Loucy (cell line): ENCODE measurements at regions not wholly inside any gene's neighbourhood (a gene's known extent, or its start where the extent isn't known, plus 50 kb on each side); places are given as distances from the start of the nearest gene placed in this dataset.

Experiments used
- H2AFZ ChIP-seq: fragments of 200-600 bp; sonication (generic); 2 replicates; pipeline ENCODE4 v1.6.0; 2016; ENCODE audit warnings: antibody characterized with exemption, mild to moderate bottlenecking, low read length, moderate library complexity
- H3F3A ChIP-seq: fragments of 200-600 bp; 2 replicates; pipeline ENCODE4 v1.6.0; 2016; ENCODE audit warnings: antibody characterized with exemption, low read depth, mild to moderate bottlenecking
- H3K27me3 ChIP-seq: fragments of 200-600 bp; sonication (generic); 2 replicates; pipeline ENCODE4 v1.6.1; 2014; ENCODE audit warnings: low read length, mild to moderate bottlenecking; ENCODE audit not compliant: insufficient read depth, poor library complexity, severe bottlenecking
- H3K36me3 ChIP-seq: fragments of 200-600 bp; sonication (generic); 2 replicates; pipeline ENCODE4 v1.6.1; 2016; ENCODE audit warnings: low read length; ENCODE audit not compliant: insufficient read depth
- H3K4me1 ChIP-seq: fragments of 200-600 bp; sonication (generic); 2 replicates; pipeline ENCODE4 v1.5.1; 2014; ENCODE audit warnings: low read length, mild to moderate bottlenecking; ENCODE audit not compliant: insufficient read depth, poor library complexity, severe bottlenecking
- H3K4me2 ChIP-seq: fragments of 200-600 bp; sonication (generic); 2 replicates; pipeline ENCODE4 v1.6.0; 2014; ENCODE audit warnings: antibody characterized with exemption, low read length, low read depth, mild to moderate bottlenecking; ENCODE audit not compliant: poor library complexity, severe bottlenecking
- H3K4me3 ChIP-seq: fragments of 200-600 bp; sonication (generic); 2 replicates; pipeline ENCODE4 v1.5.1; 2014; ENCODE audit warnings: low read length, mild to moderate bottlenecking, mixed read lengths; ENCODE audit not compliant: poor library complexity, severe bottlenecking
- H3K79me2 ChIP-seq: fragments of 200-600 bp; sonication (generic); 2 replicates; pipeline ENCODE4 v1.6.1; 2014; ENCODE audit warnings: low read length; ENCODE audit not compliant: insufficient read depth
- H3K9ac ChIP-seq: fragments of 200-600 bp; sonication (generic); 2 replicates; pipeline ENCODE4 v1.6.0; 2014; ENCODE audit warnings: mild to moderate bottlenecking, low read depth, low read length, moderate library complexity; ENCODE audit not compliant: poor library complexity, severe bottlenecking
- H3K9me2 ChIP-seq: fragments of 200-600 bp; sonication (generic); replicated peaks from 2 replicates; pipeline ENCODE4 v1.6.1; 2016; ENCODE audit warnings: low read depth, low read length, mixed read lengths
- H3K9me3 ChIP-seq: fragments of 200-600 bp; sonication (generic); 2 replicates; pipeline ENCODE4 v1.6.1; 2014; ENCODE audit warnings: mild to moderate bottlenecking, antibody characterized with exemption, low read length, low read depth; ENCODE audit not compliant: insufficient read depth
- H4K20me1 ChIP-seq: fragments of 200-600 bp; sonication (generic); 2 replicates; pipeline ENCODE4 v1.6.0; 2014; ENCODE audit warnings: antibody characterized with exemption, low read length, mild to moderate bottlenecking; ENCODE audit not compliant: insufficient read depth, poor library complexity, severe bottlenecking
- EZH2phosphoT487 ChIP-seq: fragments of 200-600 bp; IDR thresholded peaks from 2 replicates; pipeline ENCODE4 v1.6.1; 2018; ENCODE audit warnings: antibody characterized with exemption, mild to moderate bottlenecking, moderate library complexity, borderline replicate concordance
- TF ChIP-seq, protein P1 (sequence below): fragments of 200-600 bp; sonication (generic); conservative IDR thresholded peaks from 2 replicates; pipeline ENCODE4 v1.5.1; 2014; ENCODE audit warnings: mild to moderate bottlenecking, antibody characterized with exemption, low read length

DNA sequence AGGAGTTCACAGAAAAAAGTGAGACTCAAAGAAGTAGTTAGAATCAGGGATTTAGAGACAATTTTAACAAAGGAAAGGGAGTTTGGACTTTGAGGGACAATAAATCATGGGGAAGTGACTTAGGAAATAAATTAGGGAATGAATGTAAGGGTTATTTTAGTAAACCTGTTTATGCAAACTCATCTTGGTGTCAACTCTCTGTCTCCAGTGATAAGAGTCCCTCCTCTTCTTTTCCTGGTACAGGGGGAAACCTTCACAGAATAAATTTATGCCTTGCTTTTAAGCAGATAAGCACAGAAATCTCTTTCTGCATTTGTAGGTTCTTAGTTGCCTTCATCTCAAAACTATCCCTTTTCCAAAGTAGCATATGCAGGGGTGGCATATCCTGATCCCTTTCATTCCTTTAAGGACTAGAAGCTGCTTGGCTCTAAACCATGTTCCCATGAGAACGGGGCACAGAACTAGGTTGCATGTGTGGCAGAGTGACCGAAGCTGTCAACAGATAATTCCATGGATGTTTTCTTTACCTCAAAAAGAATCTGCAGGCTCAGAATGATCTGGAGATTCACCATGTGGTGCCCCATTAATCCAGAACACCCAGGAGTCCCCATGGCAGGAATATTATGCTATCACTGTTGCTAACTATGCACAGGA is 155.4 kb downstream of the ZNF648 start:
- Histone ChIP-seq H3K4me2 (no peak overlapping the region), H3F3A (no peaks in the 10 kb centered on the region), H3K9me3 (no peaks in the 10 kb centered on the region), H3K79me2 (no peaks in the 10 kb centered on the region), H2AFZ (no peak overlapping the region), H3K9me2 (no peaks in the 10 kb centered on the region), H3K4me3 (no peak overlapping the region), H3K36me3 (no peaks in the 10 kb centered on the region), H3K27me3 (no peaks in the 10 kb centered on the region), H3K4me1 (no peaks in the 10 kb centered on the region), H3K9ac (no peak overlapping the region), H4K20me1 (no peaks in the 10 kb centered on the region)
- TF ChIP-seq EZH2phosphoT487 = no peak
- TF ChIP-seq, protein P1, sequence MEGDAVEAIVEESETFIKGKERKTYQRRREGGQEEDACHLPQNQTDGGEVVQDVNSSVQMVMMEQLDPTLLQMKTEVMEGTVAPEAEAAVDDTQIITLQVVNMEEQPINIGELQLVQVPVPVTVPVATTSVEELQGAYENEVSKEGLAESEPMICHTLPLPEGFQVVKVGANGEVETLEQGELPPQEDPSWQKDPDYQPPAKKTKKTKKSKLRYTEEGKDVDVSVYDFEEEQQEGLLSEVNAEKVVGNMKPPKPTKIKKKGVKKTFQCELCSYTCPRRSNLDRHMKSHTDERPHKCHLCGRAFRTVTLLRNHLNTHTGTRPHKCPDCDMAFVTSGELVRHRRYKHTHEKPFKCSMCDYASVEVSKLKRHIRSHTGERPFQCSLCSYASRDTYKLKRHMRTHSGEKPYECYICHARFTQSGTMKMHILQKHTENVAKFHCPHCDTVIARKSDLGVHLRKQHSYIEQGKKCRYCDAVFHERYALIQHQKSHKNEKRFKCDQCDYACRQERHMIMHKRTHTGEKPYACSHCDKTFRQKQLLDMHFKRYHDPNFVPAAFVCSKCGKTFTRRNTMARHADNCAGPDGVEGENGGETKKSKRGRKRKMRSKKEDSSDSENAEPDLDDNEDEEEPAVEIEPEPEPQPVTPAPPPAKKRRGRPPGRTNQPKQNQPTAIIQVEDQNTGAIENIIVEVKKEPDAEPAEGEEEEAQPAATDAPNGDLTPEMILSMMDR = no peak

DNA sequence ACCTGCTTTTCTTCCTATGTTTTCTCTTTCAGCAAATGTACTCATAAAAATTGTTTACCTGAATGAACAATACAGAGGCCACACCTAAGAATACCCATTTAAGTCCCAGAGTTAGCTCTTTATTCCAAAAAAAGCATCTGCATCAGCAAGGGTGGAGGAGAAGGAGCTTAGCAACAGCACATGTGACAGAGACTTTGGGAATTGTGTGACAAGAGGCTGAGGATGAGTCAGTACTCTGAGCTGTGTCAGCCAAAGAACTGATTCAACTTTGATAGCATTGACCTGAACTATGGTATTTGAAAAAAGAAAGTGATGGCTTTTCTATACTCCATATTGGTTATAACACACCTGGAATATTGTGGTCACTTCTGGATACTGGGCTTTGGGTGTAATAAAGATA is 162.7 kb downstream of the ZNF648 start:
- no peaks in the 10 kb centered on the region for H3F3A ChIP-seq
- no peak overlapping the region for H2AFZ ChIP-seq
- H3K79me2 ChIP-seq = no peaks in the 10 kb centered on the region
- no peaks in the 10 kb centered on the region for H4K20me1 ChIP-seq
- no peaks in the 10 kb centered on the region for H3K27me3 ChIP-seq
- TF ChIP-seq, protein P1 = no peak
- TF ChIP-seq EZH2phosphoT487 = no peak
- H3K36me3 ChIP-seq = no peaks in the 10 kb centered on the region
- H3K9me2 ChIP-seq = no peaks in the 10 kb centered on the region
- H3K4me3 ChIP-seq = no peak overlapping the region
- no peaks in the 10 kb centered on the region for H3K9me3 ChIP-seq
- H3K4me1 ChIP-seq = no peaks in the 10 kb centered on the region
- no peak overlapping the region for H3K4me2 ChIP-seq
- H3K9ac ChIP-seq = no peak overlapping the region

DNA sequence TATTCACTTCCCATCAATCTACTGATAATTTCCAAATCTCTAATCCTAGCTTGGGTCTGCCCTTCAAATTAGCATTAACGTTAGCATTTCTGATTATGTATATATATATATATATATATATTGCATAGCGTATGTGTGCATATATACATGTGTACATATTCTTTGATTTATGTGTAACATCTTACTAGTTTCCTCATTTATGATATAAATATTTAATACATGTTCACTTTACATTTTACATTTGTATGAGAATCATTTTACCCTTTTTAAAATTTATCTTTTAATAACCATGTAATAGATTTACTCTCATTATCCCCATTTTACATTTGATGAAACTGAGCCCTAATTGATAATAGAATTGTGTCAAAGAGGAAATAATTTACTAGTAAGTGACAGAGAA is 164.7 kb downstream of the ZNF648 start:
- Histone ChIP-seq H3K9ac (no peak overlapping the region), H3K36me3 (no peaks in the 10 kb centered on the region), H3K79me2 (no peaks in the 10 kb centered on the region), H3K4me2 (no peak overlapping the region), H3K4me3 (no peak overlapping the region), H2AFZ (no peak overlapping the region), H3K9me3 (no peaks in the 10 kb centered on the region), H3F3A (no peaks in the 10 kb centered on the region), H4K20me1 (no peaks in the 10 kb centered on the region), H3K27me3 (no peaks in the 10 kb centered on the region), H3K9me2 (no peaks in the 10 kb centered on the region), H3K4me1 (no peaks in the 10 kb centered on the region)
- no peak for TF ChIP-seq EZH2phosphoT487
- TF ChIP-seq, protein P1 = no peak
